GM12872 (cell line): ENCODE measurements at regions not wholly inside any gene's neighbourhood (a gene's known extent, or its start where the extent isn't known, plus 50 kb on each side); places are given as distances from the start of the nearest gene placed in this dataset.

ENCODE experiments used
- CTCF ChIP-seq: IDR thresholded peaks from 3 replicates; pipeline ENCODE4 v1.5.1; 2011; ENCODE audit warnings: low read depth, mild to moderate bottlenecking, low read length, moderate library complexity; ENCODE audit not compliant: insufficient read depth

- TF ChIP-seq CTCF = no peak
Measured at GRCh38 chrX:65926095-65927019, 113.5 kb downstream of the VSIG4 start.

GRCh38 chrX:65925592-65925991 is 114.3 kb downstream of the VSIG4 start:
- TF ChIP-seq CTCF = no peak

- TF ChIP-seq CTCF = no peak
Measured at GRCh38 chrX:65925005-65925404, 114.9 kb downstream of the VSIG4 start.

GRCh38 chrX:65921363-65921762 is 118.5 kb downstream of the VSIG4 start:
- no peak for TF ChIP-seq CTCF

- no peak for TF ChIP-seq CTCF
Measured at GRCh38 chrX:65920620-65921019, 119.3 kb downstream of the VSIG4 start.

GRCh38 chrX:65910899-65911298 is 129.0 kb downstream of the VSIG4 start:
- TF ChIP-seq CTCF = no peak

- TF ChIP-seq CTCF = no peak
Measured at GRCh38 chrX:65903750-65904149, 136.1 kb downstream of the VSIG4 start.
